GM18873 (cell line): ENCODE measurements at regions not wholly inside any gene's neighbourhood (a gene's known extent, or its start where the extent isn't known, plus 50 kb on each side); places are given as distances from the start of the nearest gene placed in this dataset.

Experiments used
- ATAC-seq: cut with Tn5 transposase; IDR thresholded peaks from one replicate; pipeline ENCODE4 v1.9.1; 2021; ENCODE audit warnings: mild to moderate bottlenecking, moderate library complexity, moderate number of reproducible peaks; ENCODE audit not compliant: unreplicated experiment, low FRiP score

- ATAC-seq: no peak
Measured at GRCh38 chr5:103910786-103911185, 348.2 kb upstream of the NUDT12 start.

- no peak for ATAC-seq
Measured at GRCh38 chr5:103910011-103910410, 347.4 kb upstream of the NUDT12 start.

DNA sequence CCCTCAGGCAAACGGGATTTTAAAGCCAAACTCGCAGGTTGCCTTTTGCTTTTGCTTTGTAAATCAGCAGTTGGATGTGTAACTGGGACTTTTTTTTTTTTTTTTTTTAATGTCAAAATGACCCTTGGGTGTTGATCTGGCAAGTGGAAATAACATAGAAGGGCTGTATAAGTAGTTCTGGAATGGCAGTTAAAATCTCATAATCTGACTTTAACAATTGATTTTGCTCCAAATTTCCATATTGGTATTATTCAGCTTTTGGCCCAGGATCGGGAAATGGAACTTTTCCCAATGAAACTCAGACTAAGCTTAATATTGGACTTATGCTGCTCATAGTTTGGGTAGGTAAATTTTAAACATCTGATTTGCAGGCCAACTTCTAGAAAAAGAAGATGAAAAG is 346.8 kb upstream of the NUDT12 start:
- ATAC-seq: no peak

- ATAC-seq: no peak
Measured at GRCh38 chr5:103908336-103909080, 345.9 kb upstream of the NUDT12 start.

GRCh38 chr5:103907001-103907400 is 344.4 kb upstream of the NUDT12 start:
- no peak for ATAC-seq

DNA sequence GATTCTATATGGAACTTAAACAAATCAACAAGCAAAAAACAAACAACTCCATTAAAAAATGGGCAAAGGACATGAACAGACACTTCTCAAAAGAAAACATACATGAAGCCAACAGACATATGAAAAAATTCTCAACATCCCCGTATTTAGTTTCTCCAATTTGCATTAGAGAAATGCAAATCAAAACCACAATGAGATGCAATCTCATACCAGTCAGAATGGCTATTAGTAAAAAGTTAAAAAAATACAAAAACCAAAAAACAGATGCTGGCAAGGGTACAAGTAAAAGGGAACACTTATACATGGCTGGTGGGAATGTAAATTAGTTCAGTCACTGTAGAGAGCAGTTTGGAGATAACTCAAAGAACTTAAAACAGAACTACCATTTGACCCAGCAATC is 342.1 kb upstream of the NUDT12 start:
- no peak for ATAC-seq

- ATAC-seq: no peak
Measured at GRCh38 chr5:103902893-103903292, 340.3 kb upstream of the NUDT12 start.

DNA sequence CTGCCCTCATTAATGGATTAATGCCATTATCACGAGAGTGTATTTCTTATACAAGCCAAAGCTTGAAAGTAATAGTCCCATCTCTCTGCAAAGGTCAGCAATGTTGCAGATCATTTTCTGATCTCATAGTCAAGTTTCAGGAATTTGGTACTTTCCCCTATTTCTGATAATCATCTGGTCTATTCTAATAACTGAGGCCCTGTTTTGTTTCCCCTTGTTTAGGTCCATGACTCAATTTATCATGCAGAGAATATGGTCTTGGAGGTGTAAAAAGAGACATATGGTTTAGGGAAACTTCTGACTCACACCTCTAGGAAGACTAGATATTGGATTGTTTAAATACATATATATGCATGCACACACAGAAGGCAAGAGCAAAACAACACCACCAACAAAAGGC is 339.3 kb upstream of the NUDT12 start:
- ATAC-seq: no peak

DNA sequence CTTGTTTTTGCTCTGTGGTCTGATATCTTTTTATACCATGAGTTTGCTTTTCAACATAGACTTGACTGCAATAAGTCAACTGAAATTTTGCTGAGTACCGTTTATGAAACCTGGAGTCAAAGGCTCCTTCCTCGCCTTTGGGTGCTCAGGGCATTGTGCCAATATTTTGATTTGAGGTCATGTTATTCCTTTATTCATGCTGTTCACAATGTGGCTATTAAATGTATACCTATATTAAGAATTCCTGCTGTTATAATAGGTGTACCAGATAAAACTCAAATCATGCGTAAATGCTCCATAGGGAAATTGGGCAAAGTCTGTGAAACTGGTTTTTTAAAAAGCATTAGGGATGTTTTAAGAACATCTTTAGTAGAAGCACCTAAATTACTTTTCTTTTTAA is 334.0 kb upstream of the NUDT12 start:
- ATAC-seq: no peak

DNA sequence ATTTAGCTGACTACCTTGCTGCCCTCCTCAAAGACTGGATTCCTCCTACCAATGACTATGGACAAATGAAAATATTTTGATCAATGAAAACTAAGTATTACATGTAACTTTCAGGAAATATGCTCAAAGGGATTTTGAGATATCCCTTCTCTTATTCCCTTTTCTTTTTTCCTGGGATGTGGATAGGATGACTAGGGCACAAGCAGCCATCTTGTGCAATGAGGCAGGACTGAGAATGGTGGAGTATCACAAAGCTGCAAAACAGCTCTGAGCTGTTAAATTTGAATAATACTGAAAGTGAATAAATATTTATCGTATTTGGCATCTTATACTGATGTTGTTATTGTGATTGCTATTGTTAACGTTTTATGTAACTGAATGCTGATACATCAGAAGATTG is 333.1 kb upstream of the NUDT12 start:
- no peak for ATAC-seq

DNA sequence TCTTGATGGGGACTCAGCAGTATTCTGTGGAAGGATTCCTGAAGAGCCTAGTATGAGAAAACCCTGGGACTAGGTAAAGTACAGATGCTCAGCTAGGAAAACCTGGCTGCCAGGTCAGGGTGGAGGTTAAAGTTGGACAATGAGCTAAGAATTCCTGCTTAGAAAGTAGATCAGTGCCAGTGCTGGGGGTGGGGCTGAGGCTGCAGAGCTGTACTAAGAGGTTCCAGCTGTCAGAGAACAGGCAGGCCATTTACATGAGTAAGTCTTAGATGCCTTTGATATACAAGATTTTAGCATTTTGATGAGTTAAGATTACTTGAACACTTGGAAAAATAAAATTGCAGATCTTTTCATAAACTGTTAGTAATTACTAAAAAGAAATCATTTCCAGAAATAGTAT is 332.3 kb upstream of the NUDT12 start:
- no peak for ATAC-seq

GRCh38 chr5:103891151-103891550 is 328.6 kb upstream of the NUDT12 start:
- ATAC-seq: no peak

DNA sequence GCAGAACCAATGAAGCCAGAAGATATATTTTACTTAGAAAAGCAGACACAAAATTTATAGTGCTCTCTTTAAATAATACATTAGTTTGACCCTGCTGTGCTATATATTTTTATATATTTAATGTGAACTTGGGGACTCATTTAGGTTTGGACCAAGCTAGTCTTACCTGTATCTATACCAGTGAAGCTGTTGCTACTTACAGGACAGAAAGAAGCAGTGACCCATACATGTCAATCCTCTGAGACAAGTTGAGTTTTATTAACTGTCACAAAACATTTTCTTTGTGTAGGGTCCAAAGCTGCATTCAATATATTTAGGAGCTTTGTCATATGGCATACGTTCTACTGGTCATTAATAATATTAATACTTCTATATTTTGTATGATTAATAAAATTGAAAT is 327.7 kb upstream of the NUDT12 start:
- no peak for ATAC-seq

DNA sequence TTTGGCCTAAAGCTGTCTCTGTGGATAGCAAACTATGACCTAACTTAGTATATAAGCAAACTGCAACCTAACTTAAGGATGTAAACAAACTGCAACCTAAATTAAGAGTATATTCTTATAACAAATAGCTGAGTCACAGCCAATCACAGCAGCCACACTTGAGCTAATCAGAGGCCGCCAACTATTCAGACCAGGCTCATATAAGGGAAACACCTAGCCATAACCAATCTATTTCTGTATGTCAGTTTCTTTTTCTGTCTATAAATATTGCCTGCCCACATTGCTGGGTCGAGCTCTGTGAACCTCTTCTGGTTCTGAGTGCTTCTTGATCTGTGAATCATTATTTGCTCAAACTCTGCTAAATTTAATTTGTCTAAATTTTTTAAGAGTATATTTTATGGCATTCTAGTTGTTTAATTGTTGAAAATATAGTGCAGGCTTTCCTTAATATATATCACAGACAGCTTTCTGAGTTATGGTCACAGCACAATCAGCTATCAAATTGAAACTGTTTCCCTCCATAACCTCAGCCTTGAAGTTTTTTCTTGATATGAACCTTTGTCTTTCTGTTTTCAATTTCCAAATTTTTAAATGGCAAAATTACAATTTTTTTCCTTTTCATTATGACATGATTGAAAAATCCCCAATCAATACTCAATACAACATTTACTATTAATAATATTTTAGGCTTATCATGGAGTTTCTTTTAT is 327.1 kb upstream of the NUDT12 start:
- no peak for ATAC-seq

DNA sequence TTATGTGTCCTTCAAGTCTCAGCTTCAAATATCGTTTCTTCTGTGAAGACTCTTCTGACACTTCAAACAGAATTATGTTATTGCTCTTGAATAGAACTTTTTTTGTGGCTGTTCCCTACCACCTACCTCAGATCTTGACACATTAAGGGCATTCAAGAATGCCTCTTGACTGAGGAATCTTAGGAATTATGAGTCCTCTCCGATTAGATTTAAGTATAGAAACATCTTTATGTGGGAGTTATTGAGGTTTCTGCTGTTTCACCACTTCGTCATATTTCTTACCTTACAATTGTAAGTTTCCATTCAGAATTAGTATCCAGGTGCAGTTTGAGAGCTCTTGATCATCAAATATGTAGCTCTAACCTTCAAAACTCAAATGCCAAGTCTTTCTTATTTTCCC is 324.2 kb upstream of the NUDT12 start:
- ATAC-seq: no peak

- ATAC-seq: no peak
Measured at GRCh38 chr5:103883143-103883542, 320.6 kb upstream of the NUDT12 start.

GRCh38 chr5:103881560-103881959 is 319.0 kb upstream of the NUDT12 start:
- ATAC-seq: no peak

DNA sequence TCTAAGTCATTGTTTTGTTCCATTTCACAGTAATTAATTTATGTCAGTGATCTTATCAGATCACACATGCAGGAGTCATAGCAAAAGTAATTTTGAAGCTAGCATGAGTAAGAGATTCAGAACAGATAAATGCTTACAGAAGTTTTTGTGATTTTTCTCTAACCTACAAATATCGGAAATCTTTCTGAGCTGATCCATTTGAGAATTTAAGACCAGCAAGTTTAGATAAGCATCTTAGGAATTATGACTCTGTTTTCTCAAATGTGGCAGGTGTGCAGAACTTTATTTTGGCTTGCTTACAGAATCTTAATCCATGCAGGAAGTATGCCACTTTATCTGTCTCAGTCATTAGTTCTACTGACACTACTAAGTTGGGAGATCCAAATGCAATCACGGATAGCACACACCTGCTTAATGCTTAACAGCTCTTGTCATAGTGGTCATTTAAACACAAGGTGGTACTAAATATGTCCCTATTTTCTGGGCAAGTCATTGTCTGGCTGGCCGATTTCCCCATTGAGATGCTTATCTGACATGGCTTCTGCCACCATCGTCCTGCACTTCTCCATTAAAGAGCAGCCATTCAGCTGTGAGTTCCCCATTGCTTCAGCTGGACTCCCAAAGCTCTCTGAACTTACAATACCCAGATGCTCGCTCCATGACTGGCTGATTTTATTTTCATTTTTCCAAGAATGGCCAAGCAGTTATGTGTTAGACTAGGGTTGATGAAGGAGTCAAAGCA is 305.4 kb upstream of the NUDT12 start:
- ATAC-seq: no peak

GRCh38 chr5:103866169-103866568 is 303.6 kb upstream of the NUDT12 start:
- ATAC-seq: no peak

GRCh38 chr5:103862398-103862797 is 299.8 kb upstream of the NUDT12 start:
- no peak for ATAC-seq

DNA sequence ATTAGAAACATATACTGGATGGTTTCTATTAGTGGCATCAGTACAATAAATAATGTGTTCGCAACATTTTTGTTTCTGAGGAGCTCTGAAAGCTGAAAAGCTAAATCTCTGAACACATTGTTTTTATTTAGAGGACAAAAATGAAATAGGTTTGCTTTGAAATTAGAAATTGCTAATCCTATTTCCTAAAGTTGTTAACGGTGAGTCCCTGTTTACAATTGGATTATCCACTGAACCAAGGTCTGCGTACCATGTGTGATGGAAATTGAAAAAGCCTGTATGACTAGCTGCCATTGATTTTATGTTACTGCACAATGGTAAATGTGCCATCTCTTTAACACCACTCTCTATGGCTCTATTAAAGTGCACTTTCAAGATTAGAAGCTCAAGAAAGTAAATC is 297.7 kb upstream of the NUDT12 start:
- no peak for ATAC-seq
